Esophagus (tissue), 2 donors: ENCODE measurements at regions not wholly inside any gene's neighbourhood (a gene's known extent, or its start where the extent isn't known, plus 50 kb on each side); places are given as distances from the start of the nearest gene placed in this dataset.
"Not testable (repeated sequence)": the region's sequence is repeated elsewhere in the genome, so short reads cannot be mapped to it uniquely, and the experiment has no call there.

Source experiments
- H3K27ac ChIP-seq, 2 donors: one replicate each; pipeline ENCODE4 v1.5.1; 2013; ENCODE audit warnings: low read depth in 2 of 2, mild to moderate bottlenecking in 2 of 2, inconsistent platforms in 1 of 2, low read length in 1 of 2, moderate library complexity in 1 of 2
- H3K27me3 ChIP-seq, 2 donors: one replicate each; pipeline ENCODE4 v1.6.1; 2013; ENCODE audit warnings: low read length in 2 of 2, control low read depth in 1 of 2, mild to moderate bottlenecking in 1 of 2; ENCODE audit not compliant: insufficient read depth in 2 of 2, control insufficient read depth in 1 of 2
- H3K36me3 ChIP-seq, 2 donors: one replicate each; pipeline ENCODE4 v1.6.1; 2013; ENCODE audit warnings: low read length in 1 of 2; ENCODE audit not compliant: control insufficient read depth in 2 of 2, insufficient read depth in 2 of 2
- H3K4me1 ChIP-seq, 2 donors: one replicate each; pipeline ENCODE4 v1.6.1; 2013; ENCODE audit warnings: low read length in 1 of 2; ENCODE audit not compliant: control insufficient read depth in 2 of 2, insufficient read depth in 2 of 2
- H3K4me3 ChIP-seq, 2 donors: one replicate each; pipeline ENCODE4 v1.5.1; 2013; ENCODE audit warnings: low read length in 2 of 2, mild to moderate bottlenecking in 2 of 2, low read depth in 1 of 2, moderate library complexity in 1 of 2
- H3K9me3 ChIP-seq, 2 donors: one replicate each; pipeline ENCODE4 v1.6.1; 2013; ENCODE audit warnings: mild to moderate bottlenecking in 2 of 2, low read depth in 1 of 2, low read length in 1 of 2, moderate library complexity in 1 of 2; ENCODE audit not compliant: control insufficient read depth in 2 of 2, insufficient read depth in 1 of 2
- WGBS, 2 donors: extraction: QIAGEN DNeasy Blood & Tissue Kit; methylation state at CpG; one replicate each; pipeline ENCODE4 v1.1.7; 2013; 5-methylcytosine and 5-hydroxymethylcytosine counted together
- donor health status: healthy with polysubstance abuse.
- donor health status: Bipolar disorder and iron deficiency.

DNA sequence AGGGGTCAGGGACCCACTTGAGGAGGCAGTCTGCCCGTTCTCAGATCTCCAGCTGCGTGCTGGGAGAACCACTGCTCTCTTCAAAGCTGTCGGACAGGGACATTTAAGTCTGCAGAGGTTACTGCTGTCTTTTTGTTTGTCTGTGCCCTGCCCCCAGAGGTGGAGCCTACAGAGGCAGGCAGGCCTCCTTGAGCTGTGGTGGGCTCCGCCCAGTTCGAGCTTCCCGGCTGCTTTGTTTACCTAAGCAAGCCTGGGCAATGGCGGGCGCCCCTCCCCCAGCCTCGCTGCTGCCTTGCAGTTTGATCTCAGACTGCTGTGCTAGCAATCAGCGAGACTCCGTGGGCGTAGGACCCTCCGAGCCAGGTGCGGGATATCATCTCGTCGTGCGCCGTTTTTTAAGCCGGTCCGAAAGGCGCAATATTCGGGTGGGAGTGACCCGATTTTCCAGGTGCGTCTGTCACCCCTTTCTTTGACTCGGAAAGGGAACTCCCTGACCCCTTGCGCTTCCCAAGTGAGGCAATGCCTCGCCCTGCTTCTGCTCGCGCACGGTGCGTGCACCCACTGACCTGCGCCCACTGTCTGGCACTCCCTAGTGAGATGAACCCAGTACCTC, 131.6 kb downstream of the CD164 start:
- H3K27ac ChIP-seq, H3K36me3 ChIP-seq, H3K4me1 ChIP-seq, H3K9me3 ChIP-seq, H3K4me3 ChIP-seq, H3K27me3 ChIP-seq: not testable (repeated sequence)
- WGBS, 2 donors, result 72% methylated on average over 23 of the region's 32 CpGs; no CpG with 5 or more reads in 1 of the 2 donors

DNA sequence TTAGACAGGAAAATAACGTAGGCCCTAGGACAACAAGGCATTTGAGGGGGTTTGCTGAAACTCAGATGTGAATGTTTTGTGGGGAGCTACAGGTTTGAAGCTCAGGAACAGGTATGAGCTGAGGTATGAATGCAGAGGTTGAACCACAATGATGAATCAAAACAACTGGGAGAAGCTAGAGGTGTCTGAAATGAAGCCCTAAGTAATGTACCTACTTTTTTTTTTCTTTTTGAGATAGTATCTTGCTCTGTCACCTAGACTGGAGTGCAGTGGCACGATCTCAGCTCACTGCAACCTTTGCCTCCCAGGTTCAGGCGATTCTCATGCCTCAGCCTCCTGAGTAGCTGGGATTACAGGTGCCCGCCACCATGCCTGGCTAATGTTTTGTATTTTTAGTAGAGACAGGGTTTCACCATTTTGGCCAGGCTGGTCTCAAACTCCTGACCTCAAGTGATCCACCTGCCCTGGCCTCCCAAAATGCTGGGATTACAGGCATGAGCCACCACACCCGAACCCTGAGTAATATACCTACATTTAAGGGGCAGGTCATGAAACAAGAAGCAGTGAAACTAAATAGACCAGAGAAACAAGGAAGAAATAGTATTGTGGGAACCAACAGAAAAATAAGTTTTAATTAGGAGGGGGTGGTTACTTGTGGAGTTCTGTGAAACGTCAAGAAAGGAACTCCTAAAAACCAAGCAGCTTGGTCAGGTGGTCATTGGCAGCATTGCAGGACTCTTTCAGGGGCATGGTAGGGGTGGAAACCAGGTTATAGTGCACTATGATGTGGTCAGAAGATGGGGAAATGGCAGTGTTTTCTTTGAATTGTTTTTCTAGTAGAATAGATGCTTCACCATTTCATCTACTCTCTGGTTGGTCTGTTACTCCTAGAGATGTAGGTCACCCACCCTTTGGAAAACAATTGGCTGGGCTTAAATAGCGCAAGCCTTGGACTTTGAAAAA, 138.1 kb downstream of the CD164 start:
- H3K9me3 ChIP-seq, result no peaks in the 10 kb centered on the region
- WGBS, 2 donors, result 74 to 82% methylated on average over 7 of the region's 7 CpGs
- no peaks in the 10 kb centered on the region for H3K27me3 ChIP-seq
- H3K4me3 ChIP-seq, result no peak overlapping the region
- no peak overlapping the region for H3K27ac ChIP-seq
- H3K4me1 ChIP-seq, result no peaks in the 10 kb centered on the region
- H3K36me3 ChIP-seq, result no peaks in the 10 kb centered on the region

DNA sequence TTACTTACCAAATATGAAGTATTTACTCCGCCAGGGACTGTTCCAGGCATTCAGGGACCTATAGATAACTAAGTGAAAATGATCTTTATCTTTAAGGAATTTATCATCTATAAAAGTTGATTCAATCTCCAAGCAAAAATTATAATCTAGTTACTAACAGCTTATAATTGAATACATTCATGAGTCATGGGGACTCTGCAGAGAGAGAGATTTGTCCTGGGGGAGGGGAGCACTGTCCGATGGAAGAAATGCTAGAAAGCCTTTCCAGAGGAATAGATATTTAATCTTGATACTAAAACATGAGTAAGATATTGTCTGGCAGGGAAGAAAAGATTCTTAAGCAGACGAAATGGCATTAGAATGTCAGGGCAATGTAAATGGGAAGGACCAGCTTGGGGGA, 139.3 kb downstream of the CD164 start:
- no peaks in the 10 kb centered on the region for H3K9me3 ChIP-seq
- H3K4me3 ChIP-seq, result no peak overlapping the region
- whole genome bisulfite sequencing, 2 donors, result 86 to 88% methylated on average over 3 of the region's 3 CpGs
- H3K4me1 ChIP-seq, result no peaks in the 10 kb centered on the region
- H3K27ac ChIP-seq, result no peak overlapping the region
- no peaks in the 10 kb centered on the region for H3K36me3 ChIP-seq
- no peaks in the 10 kb centered on the region for H3K27me3 ChIP-seq

DNA sequence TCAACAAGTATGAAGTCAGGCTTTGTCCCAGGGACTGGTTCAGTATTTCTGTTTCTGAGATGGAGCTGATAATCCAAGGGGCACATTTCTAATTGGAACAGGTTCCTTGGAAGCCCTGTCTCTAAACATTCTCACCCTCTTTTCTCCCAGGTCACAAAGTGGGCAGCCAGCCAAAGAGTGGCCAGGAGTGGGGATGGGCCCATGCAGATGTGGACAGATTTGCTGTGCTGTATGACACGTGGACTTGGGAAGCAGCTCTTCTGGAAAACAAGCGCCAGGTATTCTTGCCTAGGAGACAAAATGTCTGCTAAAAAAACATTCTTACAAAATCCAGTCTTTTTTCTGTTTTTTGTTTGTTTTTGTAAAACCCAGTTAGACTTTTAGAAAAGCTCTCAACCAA, 140.2 kb downstream of the CD164 start:
- Histone ChIP-seq H3K27ac (no peak overlapping the region), H3K4me3 (no peak overlapping the region), H3K36me3 (no peaks in the 10 kb centered on the region), H3K4me1 (no peaks in the 10 kb centered on the region), H3K27me3 (no peaks in the 10 kb centered on the region), H3K9me3 (no peaks in the 10 kb centered on the region)
- 66 to 77% methylated on average over 2 of the region's 2 CpGs for WGBS, 2 donors

DNA sequence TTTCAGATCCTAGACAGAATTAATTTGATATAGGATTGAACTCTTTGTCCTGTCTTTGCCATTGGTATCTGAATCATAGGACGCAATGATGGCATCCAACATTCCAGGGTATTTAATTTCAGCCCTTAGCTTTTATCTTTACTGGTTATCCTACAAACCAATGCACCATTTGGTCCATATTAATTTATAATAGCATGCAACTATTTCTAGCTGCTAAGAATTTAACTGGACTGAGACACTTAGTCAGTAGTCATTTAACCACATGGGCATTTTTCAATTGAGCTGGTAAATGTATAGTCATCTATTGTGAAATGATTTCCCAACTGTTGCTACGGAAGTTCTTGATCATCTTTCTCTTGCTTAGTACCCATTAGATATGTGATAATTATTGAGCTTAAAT, 141.1 kb downstream of the CD164 start:
- H3K4me3 ChIP-seq, result no peak overlapping the region
- H3K36me3 ChIP-seq, result no peaks in the 10 kb centered on the region
- H3K4me1 ChIP-seq, result no peaks in the 10 kb centered on the region
- no peaks in the 10 kb centered on the region for H3K9me3 ChIP-seq
- 86 to 90% methylated on average over 2 of the region's 2 CpGs for WGBS, 2 donors
- no peaks in the 10 kb centered on the region for H3K27me3 ChIP-seq
- no peak overlapping the region for H3K27ac ChIP-seq

DNA sequence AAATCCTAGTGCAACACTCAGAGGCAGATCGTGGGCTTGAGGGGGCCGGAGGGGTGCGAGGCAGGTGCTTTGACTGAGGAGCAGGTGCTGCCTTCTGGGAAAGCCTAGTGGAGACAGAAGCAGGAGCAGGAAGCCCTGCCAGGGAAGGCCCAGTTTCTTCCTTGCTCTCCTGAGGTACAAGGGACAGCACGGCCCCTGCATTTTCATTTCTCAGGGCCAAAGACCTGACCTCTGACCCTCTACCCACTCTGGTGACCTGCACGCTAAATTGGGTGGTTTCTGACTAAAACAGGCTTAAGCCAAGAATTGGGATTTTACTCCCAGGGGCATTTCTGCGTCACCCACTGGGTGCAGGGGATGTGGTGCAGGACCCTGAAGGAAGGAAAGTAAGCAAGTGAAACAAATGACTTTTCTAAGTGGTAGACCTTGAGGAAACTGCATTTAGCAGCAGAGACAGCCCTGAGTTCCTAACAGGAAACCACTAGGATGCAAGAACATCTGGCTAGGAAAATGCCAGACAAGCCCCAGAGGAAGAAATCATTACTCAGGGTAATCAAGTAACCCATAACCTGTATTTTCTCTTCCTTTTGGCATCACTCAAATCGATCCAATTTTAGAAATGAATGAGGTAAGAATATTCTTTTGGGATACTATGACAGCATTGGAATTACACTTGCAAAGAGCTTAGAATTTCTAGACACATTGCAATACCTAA, 141.7 kb downstream of the CD164 start:
- Histone ChIP-seq H3K4me1 (no peaks in the 10 kb centered on the region), H3K36me3 (no peaks in the 10 kb centered on the region), H3K27ac (no peak overlapping the region), H3K27me3 (no peaks in the 10 kb centered on the region), H3K9me3 (no peaks in the 10 kb centered on the region), H3K4me3 (no peak overlapping the region)
- WGBS, 2 donors, result 64 to 67% methylated on average over 7 of the region's 7 CpGs

DNA sequence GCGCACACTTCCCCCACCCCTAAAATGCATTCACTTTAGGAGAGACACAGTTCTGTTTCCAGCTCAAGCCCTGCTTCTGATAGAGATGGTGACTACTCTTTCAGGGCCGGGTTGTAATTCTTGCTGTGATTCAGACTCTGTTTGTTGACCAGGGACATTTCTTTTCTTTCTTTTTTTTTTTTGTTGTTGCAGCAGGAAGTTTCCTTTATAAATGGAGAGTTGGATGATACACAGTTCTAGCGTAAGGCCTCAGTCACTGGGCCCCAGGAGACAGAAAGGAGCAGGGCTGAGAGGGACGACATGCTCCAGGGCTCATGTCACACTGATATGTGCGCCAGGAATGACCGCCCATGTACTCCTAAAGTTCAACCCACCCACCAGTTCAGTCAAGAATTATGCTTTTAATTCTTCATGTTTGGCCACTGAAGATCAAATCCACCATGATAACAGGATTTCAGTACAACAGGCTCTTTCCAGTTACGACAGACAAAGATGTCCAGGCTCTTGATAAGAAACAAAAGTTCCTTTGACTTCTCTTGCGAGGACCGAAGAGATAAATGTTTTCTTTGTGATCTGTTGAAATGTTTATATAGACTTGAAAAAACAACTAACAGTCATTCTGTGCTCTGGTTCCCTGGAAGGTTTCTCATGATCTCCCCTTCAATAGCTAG, 142.5 kb downstream of the CD164 start:
- Histone ChIP-seq H3K36me3 (no peaks in the 10 kb centered on the region), H3K27ac (no peak overlapping the region), H3K27me3 (no peaks in the 10 kb centered on the region), H3K4me1 (no peaks in the 10 kb centered on the region), H3K4me3 (no peak overlapping the region), H3K9me3 (no peaks in the 10 kb centered on the region)
- WGBS, 2 donors, result 76 to 81% methylated on average over 9 of the region's 9 CpGs

DNA sequence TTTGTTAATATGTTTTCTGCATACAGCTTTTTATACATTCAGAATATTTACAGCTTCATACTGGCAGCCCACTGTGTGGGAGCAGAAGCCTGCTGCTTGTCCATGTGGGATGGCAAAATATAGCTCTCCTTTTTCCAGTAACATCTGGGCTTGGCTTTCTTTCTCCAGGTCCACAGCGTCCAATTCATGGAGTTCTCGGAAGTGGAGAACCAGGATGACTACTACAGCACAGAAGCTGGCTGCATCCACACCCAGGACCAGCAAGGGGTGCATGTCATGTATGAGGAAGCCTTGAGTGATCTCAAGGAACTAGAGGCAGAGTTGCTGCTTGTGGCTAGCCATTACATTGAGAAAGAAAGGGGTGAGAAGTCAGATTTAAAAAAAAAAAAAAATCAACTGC, 143.1 kb downstream of the CD164 start:
- Histone ChIP-seq H3K9me3 (no peaks in the 10 kb centered on the region), H3K27me3 (no peaks in the 10 kb centered on the region), H3K27ac (no peak overlapping the region), H3K36me3 (no peaks in the 10 kb centered on the region), H3K4me1 (no peaks in the 10 kb centered on the region), H3K4me3 (no peak overlapping the region)
- WGBS, 2 donors, result 83 to 84% methylated on average over 2 of the region's 2 CpGs

DNA sequence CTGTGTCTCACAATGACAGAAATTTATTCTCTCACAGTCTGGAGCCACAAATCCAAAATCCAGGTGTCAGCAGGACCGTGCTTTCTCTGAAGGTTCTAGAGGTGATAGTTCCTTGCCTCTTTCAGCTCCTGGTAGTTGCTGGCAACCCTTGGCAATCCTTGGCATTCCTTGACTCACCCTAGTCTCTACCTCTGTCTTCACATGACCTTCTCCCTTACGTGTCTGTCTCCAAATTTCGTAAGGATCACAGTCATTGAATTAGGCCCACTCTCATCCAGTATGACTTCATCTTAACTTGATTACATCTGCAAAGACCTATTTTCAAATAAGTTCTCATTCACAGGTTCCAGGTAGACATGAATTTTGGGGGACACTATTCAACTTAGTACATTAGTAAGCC, 143.1 kb downstream of the CEP57L1 start:
- H3K27ac ChIP-seq, result no peak overlapping the region
- no peaks in the 10 kb centered on the region for H3K9me3 ChIP-seq
- 79 to 86% methylated on average over 3 of the region's 3 CpGs for WGBS, 2 donors
- no peaks in the 10 kb centered on the region for H3K4me1 ChIP-seq
- no peaks in the 10 kb centered on the region for H3K27me3 ChIP-seq
- no peaks in the 10 kb centered on the region for H3K36me3 ChIP-seq
- H3K4me3 ChIP-seq, result no peak overlapping the region
